Erythroblast (primary cell): ENCODE measurements at regions not wholly inside any gene's neighbourhood (a gene's known extent, or its start where the extent isn't known, plus 50 kb on each side); places are given as distances from the start of the nearest gene placed in this dataset.

Experiments used
- GATA1 ChIP-seq: IDR thresholded peaks from 2 replicates; pipeline ENCODE4 v1.6.1; 2011; ENCODE audit warnings: low read depth, mild to moderate bottlenecking, control low read depth, low read length, moderate library complexity
- POLR2A ChIP-seq: IDR thresholded peaks from 2 replicates; pipeline ENCODE4 v1.6.1; 2011; ENCODE audit warnings: mild to moderate bottlenecking, low read length

GRCh38 chr3:72465853-72466252, 382.4 kb downstream of the SHQ1 start:
- TF ChIP-seq POLR2A (no peak), GATA1 (no peak)
